ENCODE measurements at regions not wholly inside any gene's neighbourhood (a gene's known extent, or its start where the extent isn't known, plus 50 kb on each side); places are given as distances from the start of the nearest gene placed in this dataset.

DNA sequence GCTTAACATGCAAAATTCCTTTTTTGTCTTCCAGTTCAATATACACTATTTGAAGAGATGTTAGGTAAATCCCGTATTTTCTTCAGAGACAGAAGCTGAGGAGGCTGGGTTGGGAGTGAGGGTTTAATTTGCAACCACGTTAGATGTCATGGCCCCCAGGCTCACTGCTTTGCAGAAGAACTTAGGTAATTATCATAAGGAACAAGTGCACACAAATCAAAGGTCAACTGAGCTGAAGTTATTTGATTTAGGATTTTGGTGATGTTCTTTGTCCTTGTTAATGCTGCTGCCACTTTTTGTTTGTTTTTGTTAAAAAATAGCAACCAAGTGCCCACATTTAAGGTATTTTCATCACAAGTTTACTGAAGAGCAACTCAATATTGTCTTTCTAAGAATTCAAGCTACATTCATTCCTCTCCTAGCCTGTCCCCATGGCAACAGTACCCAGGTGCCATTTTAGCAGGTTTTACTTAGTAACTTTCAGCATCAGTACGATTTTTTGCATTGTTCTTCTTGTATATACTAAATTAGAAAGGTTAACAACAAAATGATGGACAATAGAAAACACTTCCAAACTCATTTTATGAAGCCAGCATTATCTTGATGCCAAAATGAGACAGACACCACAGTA, 62.9 kb upstream of the NDUFV2 start:
- no peak overlapping the region for H3K27ac Mint-ChIP-seq (ENCODE audit: low read depth, unreplicated experiment)
- no peaks in the 10 kb centered on the region for H3K27me3 Mint-ChIP-seq (ENCODE audit: insufficient read depth, unreplicated experiment)
- no peak for DNase-seq (ENCODE audit: unreplicated experiment)
- intact Hi-C loops (cut with micrococcal nuclease): no loop called here
- no peaks in the 10 kb centered on the region for H3K36me3 Mint-ChIP-seq (ENCODE audit: insufficient read depth, unreplicated experiment)
- no peaks in the 10 kb centered on the region for H3K4me1 Mint-ChIP-seq (ENCODE audit: insufficient read depth, unreplicated experiment)
- CTCF ChIA-PET: interaction anchor here (0.6 kb wide), 1 partner anchor 657 kb away, joined by 3 read pairs; no protein-coding TSS in a partner anchor
- no peak overlapping the region for H3K4me3 Mint-ChIP-seq (ENCODE audit: unreplicated experiment)
- no peaks in the 10 kb centered on the region for H3K9me3 Mint-ChIP-seq (ENCODE audit: unreplicated experiment)
- TF ChIP-seq, protein P1, sequence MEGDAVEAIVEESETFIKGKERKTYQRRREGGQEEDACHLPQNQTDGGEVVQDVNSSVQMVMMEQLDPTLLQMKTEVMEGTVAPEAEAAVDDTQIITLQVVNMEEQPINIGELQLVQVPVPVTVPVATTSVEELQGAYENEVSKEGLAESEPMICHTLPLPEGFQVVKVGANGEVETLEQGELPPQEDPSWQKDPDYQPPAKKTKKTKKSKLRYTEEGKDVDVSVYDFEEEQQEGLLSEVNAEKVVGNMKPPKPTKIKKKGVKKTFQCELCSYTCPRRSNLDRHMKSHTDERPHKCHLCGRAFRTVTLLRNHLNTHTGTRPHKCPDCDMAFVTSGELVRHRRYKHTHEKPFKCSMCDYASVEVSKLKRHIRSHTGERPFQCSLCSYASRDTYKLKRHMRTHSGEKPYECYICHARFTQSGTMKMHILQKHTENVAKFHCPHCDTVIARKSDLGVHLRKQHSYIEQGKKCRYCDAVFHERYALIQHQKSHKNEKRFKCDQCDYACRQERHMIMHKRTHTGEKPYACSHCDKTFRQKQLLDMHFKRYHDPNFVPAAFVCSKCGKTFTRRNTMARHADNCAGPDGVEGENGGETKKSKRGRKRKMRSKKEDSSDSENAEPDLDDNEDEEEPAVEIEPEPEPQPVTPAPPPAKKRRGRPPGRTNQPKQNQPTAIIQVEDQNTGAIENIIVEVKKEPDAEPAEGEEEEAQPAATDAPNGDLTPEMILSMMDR (IDR thresholded peaks at IDR 0.05; ENCODE audit: unreplicated experiment): no peak
- no TSS peak for BruUV-seq (replicated peaks)
- POLR2A ChIA-PET: interaction anchor here (0.6 to 1.4 kb wide), 4 partner anchors 22 to 326 kb away, joined by 3 read pairs; no protein-coding TSS in a partner anchor

DNA sequence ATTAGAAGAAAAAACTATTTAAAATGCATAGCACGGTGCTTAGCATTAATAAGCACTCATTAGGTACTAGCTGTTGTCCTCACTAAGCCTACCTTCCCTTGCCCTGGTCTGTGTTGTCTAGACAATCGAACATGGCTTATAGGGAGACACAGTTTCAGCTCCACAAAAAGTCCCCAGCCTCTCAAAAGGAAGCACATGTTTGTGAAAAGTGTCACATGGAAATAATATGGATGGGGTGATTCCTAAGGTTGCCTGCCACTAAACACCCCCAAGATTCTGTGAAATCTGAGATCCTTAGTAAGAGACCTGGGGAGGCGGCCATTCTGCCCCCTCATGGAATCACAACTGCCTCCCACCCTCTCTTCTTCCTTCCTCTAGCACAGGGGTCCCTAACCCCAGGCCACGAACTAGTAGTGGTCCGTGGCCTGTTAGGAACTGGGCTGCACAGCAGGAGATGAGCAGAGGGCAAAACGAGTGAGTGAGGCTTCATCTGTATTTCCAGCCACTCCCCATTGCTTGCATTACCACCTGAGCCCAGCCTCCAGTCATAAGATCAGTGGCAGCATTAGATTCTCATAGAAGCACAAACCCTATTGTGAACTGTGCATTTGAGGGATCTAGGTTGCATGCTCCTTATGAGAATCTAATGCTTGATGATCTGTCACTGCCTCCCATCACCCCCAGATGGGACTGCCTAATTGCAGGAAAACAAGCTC, 59.6 kb upstream of the NDUFV2 start:
- Mint-ChIP-seq H3K36me3 (ENCODE audit: insufficient read depth, unreplicated experiment) (peaks cover 4% of the 10 kb centered on the region), H3K27ac (ENCODE audit: low read depth, unreplicated experiment) (no peak overlapping the region), H3K27me3 (ENCODE audit: insufficient read depth, unreplicated experiment) (no peaks in the 10 kb centered on the region), H3K4me1 (ENCODE audit: insufficient read depth, unreplicated experiment) (peaks cover 3% of the 10 kb centered on the region), H3K9me3 (ENCODE audit: unreplicated experiment) (no peaks in the 10 kb centered on the region), H3K4me3 (ENCODE audit: unreplicated experiment) (no peak overlapping the region)
- intact Hi-C loops (cut with micrococcal nuclease): no loop called here
- DNase-seq (ENCODE audit: unreplicated experiment): no peak
- TF ChIP-seq, protein P1 (IDR thresholded peaks at IDR 0.05; ENCODE audit: unreplicated experiment): no peak
- BruUV-seq (replicated peaks): no TSS peak
- ChIA-PET CTCF (no interaction called here), POLR2A (no interaction called here)

DNA sequence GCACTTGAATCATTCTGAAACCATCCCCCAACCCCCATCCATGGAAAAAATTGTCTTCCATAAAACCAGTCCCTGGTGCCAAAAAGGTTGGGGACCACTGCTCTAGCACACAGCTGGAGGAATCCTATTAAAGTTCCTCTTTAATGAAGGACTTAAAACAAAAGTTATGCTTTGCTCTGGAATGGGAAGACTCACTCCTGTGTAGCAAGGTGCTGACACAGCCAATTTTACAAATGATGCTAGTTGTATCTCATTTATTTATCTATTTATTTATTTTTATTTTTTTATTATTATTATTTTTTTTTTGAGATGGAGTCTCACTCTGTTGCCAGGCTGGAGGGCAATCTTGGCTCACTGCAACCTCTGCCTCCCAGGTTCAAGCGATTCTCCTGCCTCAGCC, 58.9 kb upstream of the NDUFV2 start:
- no peak for DNase-seq (ENCODE audit: unreplicated experiment)
- intact Hi-C loops (cut with micrococcal nuclease): no loop called here
- Mint-ChIP-seq H3K4me3 (ENCODE audit: unreplicated experiment) (no peak overlapping the region), H3K4me1 (ENCODE audit: insufficient read depth, unreplicated experiment) (peaks cover 6% of the 10 kb centered on the region), H3K36me3 (ENCODE audit: insufficient read depth, unreplicated experiment) (peaks cover 4% of the 10 kb centered on the region), H3K9me3 (ENCODE audit: unreplicated experiment) (no peaks in the 10 kb centered on the region), H3K27ac (ENCODE audit: low read depth, unreplicated experiment) (no peak overlapping the region), H3K27me3 (ENCODE audit: insufficient read depth, unreplicated experiment) (no peaks in the 10 kb centered on the region)
- ChIA-PET CTCF (no interaction called here), POLR2A (no interaction called here)
- TF ChIP-seq, protein P1 (IDR thresholded peaks at IDR 0.05; ENCODE audit: unreplicated experiment): no peak
- BruUV-seq (replicated peaks): no TSS peak

DNA sequence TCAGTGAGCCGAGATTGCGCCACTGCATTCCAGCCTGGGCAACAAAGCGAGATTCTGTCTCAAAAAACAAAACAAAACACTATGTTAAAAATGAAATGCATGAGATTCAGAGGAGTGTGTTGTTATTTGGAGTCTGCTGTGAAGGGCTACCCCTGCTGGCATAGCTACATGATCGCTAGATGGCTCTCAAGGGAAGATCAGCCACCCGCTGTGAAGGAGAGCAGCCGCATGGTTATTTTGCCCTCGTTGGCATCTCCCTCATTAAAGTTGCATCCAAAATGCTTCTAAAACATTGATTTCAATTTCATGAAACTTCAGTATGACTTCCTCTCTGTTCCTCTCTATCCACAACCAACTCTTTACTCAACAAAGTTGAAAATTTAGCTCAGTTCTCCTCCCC, 54.8 kb upstream of the NDUFV2 start:
- Mint-ChIP-seq H3K4me1 (ENCODE audit: insufficient read depth, unreplicated experiment) (peaks cover 11% of the 10 kb centered on the region), H3K9me3 (ENCODE audit: unreplicated experiment) (no peaks in the 10 kb centered on the region), H3K4me3 (ENCODE audit: unreplicated experiment) (no peak overlapping the region), H3K36me3 (ENCODE audit: insufficient read depth, unreplicated experiment) (peaks cover 4% of the 10 kb centered on the region), H3K27me3 (ENCODE audit: insufficient read depth, unreplicated experiment) (no peaks in the 10 kb centered on the region), H3K27ac (ENCODE audit: low read depth, unreplicated experiment) (no peak overlapping the region)
- DNase-seq (ENCODE audit: unreplicated experiment): no peak
- intact Hi-C loops (cut with micrococcal nuclease): no loop called here
- CTCF ChIA-PET: interaction anchor here (0.8 to 1.6 kb wide), 2 partner anchors 33 to 60 kb away, joined by 4 to 5 read pairs; no protein-coding TSS in a partner anchor
- no TSS peak for BruUV-seq (replicated peaks)
- POLR2A ChIA-PET: no interaction called here
- TF ChIP-seq, protein P1 (IDR thresholded peaks at IDR 0.05; ENCODE audit: unreplicated experiment): no peak

All from MCF 10A (cell line).